Kidney (tissue), 13 donors: ENCODE measurements at regions not wholly inside any gene's neighbourhood (a gene's known extent, or its start where the extent isn't known, plus 50 kb on each side); places are given as distances from the start of the nearest gene placed in this dataset.
A peak's percentile ranks its signal among the peaks of the same experiment; 100 is the strongest.

ENCODE experiments used
- DNase-seq, 5 donors: peaks; one replicate each; pipeline ENCODE4 v3.0.0-alpha.2; 2013 to 2020
- FAIRE-seq: peaks from 2 replicates; lab custom pipeline; 2012; peaks lifted over from hg19 to GRCh38; lab: Jason Lieb, UNC
- H3K27ac ChIP-seq, 2 donors: one replicate each; pipeline ENCODE4 v1.7.0; 2013; ENCODE audit warnings: low read depth in 2 of 2, low read length in 2 of 2, inconsistent platforms in 1 of 2
- H3K27me3 ChIP-seq: one replicate; pipeline ENCODE4 v1.7.1; 2013; ENCODE audit warnings: low read length, inconsistent platforms; ENCODE audit not compliant: control insufficient read depth, insufficient read depth
- H3K36me3 ChIP-seq, 3 donors: one replicate each; pipeline versions ENCODE4 v1.7.0 to v1.7.1; 2013; ENCODE audit warnings: low read length in 3 of 3, control low read depth in 1 of 3, inconsistent platforms in 1 of 3; ENCODE audit not compliant: insufficient read depth in 3 of 3, control insufficient read depth in 2 of 3
- H3K4me1 ChIP-seq, 3 donors: one replicate each; pipeline versions ENCODE4 v1.7.0 to v1.7.1; 2013; ENCODE audit warnings: low read length in 3 of 3, inconsistent platforms in 1 of 3, low read depth in 1 of 3; ENCODE audit not compliant: control insufficient read depth in 2 of 3, insufficient read depth in 2 of 3
- H3K4me3 ChIP-seq, 3 donors: one replicate each; pipeline versions ENCODE4 v1.7.0 to v1.8.1; 2013; ENCODE audit warnings: low read length in 3 of 3, control low read depth in 1 of 3, inconsistent platforms in 1 of 3
- H3K9ac ChIP-seq, 3 donors: one replicate each; pipeline versions ENCODE4 v1.7.0 to v1.7.1; 2013; ENCODE audit warnings: low read length in 3 of 3, control low read depth in 1 of 3, inconsistent platforms in 1 of 3
- H3K9me3 ChIP-seq, 3 donors: one replicate each; pipeline versions ENCODE4 v1.7.0 to v1.7.1; 2013; ENCODE audit warnings: low read length in 3 of 3, control low read depth in 1 of 3, inconsistent platforms in 1 of 3; ENCODE audit not compliant: control insufficient read depth in 2 of 3, insufficient read depth in 1 of 3
- CTCF ChIP-seq: IDR thresholded peaks from 3 replicates; pipeline ENCODE4 v1.5.1; 2012; ENCODE audit warnings: mild to moderate bottlenecking, moderate library complexity, borderline replicate concordance; ENCODE audit not compliant: insufficient read depth; ENCODE audit errors: extremely low read depth
- intact Hi-C: fragments of 100-400 bp; cut with DNase I; formaldehyde crosslinking; loops from one replicate; pipeline ENCODE4 v1.11.1; 2022
- donor health status: control.
- donor health status: control.
- donor health status: control.
- donor health status: control.
- donor health status: control.
- donor health status: DM: yes; HTN: yes; CAD: no.
- donor health status: Normal renal cell carcinoma (clear cell type).

GRCh38 chr10:131427281-131427680 is 115.8 kb upstream of the TCERG1L start:
- intact Hi-C loops, result no loop called here
- H3K9ac ChIP-seq, result no peak overlapping the region
- no peak for TF ChIP-seq CTCF
- no peaks in the 10 kb centered on the region for H3K36me3 ChIP-seq
- H3K4me3 ChIP-seq, result no peak overlapping the region
- H3K27me3 ChIP-seq, result no peaks in the 10 kb centered on the region
- H3K4me1 ChIP-seq, result peaks cover 0 to 5% (median 0%) of the 10 kb centered on the region in 3 donors
- no peaks in the 10 kb centered on the region for H3K9me3 ChIP-seq
- FAIRE-seq (no peak), DNase-seq (peak in 4 of 5 donors; percentile 45 to 88 (median 68))
- no peak overlapping the region for H3K27ac ChIP-seq

GRCh38 chr10:131427901-131428300 is 116.4 kb upstream of the TCERG1L start:
- no peaks in the 10 kb centered on the region for H3K9me3 ChIP-seq
- intact Hi-C loops, result no loop called here
- DNase-seq (peak in 2 of 5 donors; percentile 20 to 31), FAIRE-seq (no peak)
- no peak overlapping the region for H3K9ac ChIP-seq
- no peak overlapping the region for H3K27ac ChIP-seq
- H3K27me3 ChIP-seq, result no peaks in the 10 kb centered on the region
- H3K4me1 ChIP-seq, result peaks cover 0 to 5% (median 0%) of the 10 kb centered on the region in 3 donors
- no peaks in the 10 kb centered on the region for H3K36me3 ChIP-seq
- H3K4me3 ChIP-seq, result no peak overlapping the region
- no peak for TF ChIP-seq CTCF

- Histone ChIP-seq H3K4me1 (peaks cover 0 to 5% (median 0%) of the 10 kb centered on the region in 3 donors), H3K27ac (no peak overlapping the region), H3K9ac (no peak overlapping the region), H3K4me3 (no peak overlapping the region), H3K27me3 (no peaks in the 10 kb centered on the region), H3K9me3 (no peaks in the 10 kb centered on the region), H3K36me3 (no peaks in the 10 kb centered on the region)
- no peak for FAIRE-seq
- intact Hi-C loops, result no loop called here
- peak in 1 of 5 donors; percentile 41 for DNase-seq
- no peak for TF ChIP-seq CTCF
Measured at GRCh38 chr10:131429141-131429540, 117.6 kb upstream of the TCERG1L start.

- no peak overlapping the region for H3K9ac ChIP-seq
- DNase-seq, result peak in 1 of 5 donors; percentile 53
- no peak overlapping the region for H3K4me3 ChIP-seq
- peaks cover 0 to 5% (median 0%) of the 10 kb centered on the region in 3 donors for H3K4me1 ChIP-seq
- H3K9me3 ChIP-seq, result no peaks in the 10 kb centered on the region
- no peak for TF ChIP-seq CTCF
- no peaks in the 10 kb centered on the region for H3K27me3 ChIP-seq
- no peaks in the 10 kb centered on the region for H3K36me3 ChIP-seq
- no peak for FAIRE-seq
- H3K27ac ChIP-seq, result no peak overlapping the region
- intact Hi-C loops, result no loop called here
Measured at GRCh38 chr10:131429942-131430341, 118.4 kb upstream of the TCERG1L start.
